Spleen (tissue), 11 donors: ENCODE measurements at regions not wholly inside any gene's neighbourhood (a gene's known extent, or its start where the extent isn't known, plus 50 kb on each side); places are given as distances from the start of the nearest gene placed in this dataset.

Source experiments
- DNase-seq: peaks from one replicate; pipeline ENCODE4 v3.0.0-alpha.2; 2020
- H3K27ac ChIP-seq, 8 donors: fragments of 200-600 bp; sonication (generic) in 7 of 8; 1 replicate in 4 of 8; 2 replicates in 4 of 8; pipeline versions ENCODE4 v1.5.0 to v1.8.0; 2016 to 2021; ENCODE audit warnings: inconsistent platforms in 4 of 8, mild to moderate bottlenecking in 4 of 8, moderate library complexity in 1 of 8
- H3K27me3 ChIP-seq, 7 donors: fragments of 200-600 bp; sonication (generic) in 6 of 7; replicated peaks in 1 of 7; 1 replicate in 4 of 7; 2 replicates in 3 of 7; pipeline versions ENCODE4 v1.5.0 to v1.8.0; 2016 to 2021; ENCODE audit warnings: inconsistent platforms in 3 of 7, mild to moderate bottlenecking in 1 of 7
- H3K36me3 ChIP-seq, 6 donors: fragments of 200-600 bp; sonication (generic) in 5 of 6; 1 replicate in 4 of 6; 2 replicates in 2 of 6; pipeline versions ENCODE4 v1.5.0 to v1.8.0; 2016 to 2021; ENCODE audit warnings: inconsistent platforms in 2 of 6
- H3K4me1 ChIP-seq, 6 donors: fragments of 200-600 bp; sonication (generic) in 5 of 6; 1 replicate in 3 of 6; 2 replicates in 3 of 6; pipeline versions ENCODE4 v1.5.0 to v1.8.0; 2016 to 2021; ENCODE audit warnings: inconsistent platforms in 3 of 6
- H3K4me3 ChIP-seq, 8 donors: fragments of 200-600 bp; sonication (generic) in 7 of 8; 1 replicate in 4 of 8; 2 replicates in 4 of 8; pipeline versions ENCODE4 v1.5.0 to v1.8.0; 2016 to 2021; ENCODE audit warnings: inconsistent platforms in 4 of 8, mild to moderate bottlenecking in 4 of 8, moderate library complexity in 2 of 8
- H3K9me3 ChIP-seq, 8 donors: fragments of 200-600 bp; sonication (generic) in 7 of 8; 1 replicate in 4 of 8; 2 replicates in 4 of 8; pipeline versions ENCODE4 v1.5.0 to v1.8.0; 2016 to 2021; ENCODE audit warnings: inconsistent platforms in 4 of 8
- CTCF ChIP-seq, 11 experiments: fragments of 200-600 bp in 7 of 11; fragments of 450-650 bp in 4 of 11; sonication (generic) in 4 of 11; IDR thresholded peaks in 8 of 11; conservative IDR thresholded peaks in 3 of 11; 1 replicate in 7 of 11; 2 replicates in 4 of 11; pipeline versions ENCODE4 v1.4.0 to v1.8.0; 2016 to 2021; ENCODE audit warnings: antibody characterized with exemption in 11 of 11, inconsistent platforms in 4 of 11, mild to moderate bottlenecking in 1 of 11
- POLR2A ChIP-seq, 3 donors: fragments of 450-650 bp; IDR thresholded peaks; one replicate each; pipeline ENCODE4 v1.5.1; 2017; ENCODE audit warnings: antibody characterized with exemption in 3 of 3, mild to moderate bottlenecking in 1 of 3
- POLR2AphosphoS5 ChIP-seq, 3 donors: sonication (generic); formaldehyde crosslinking; IDR thresholded peaks; one replicate each; pipeline ENCODE4 v1.5.1; 2017; ENCODE audit warnings: antibody characterized with exemption in 3 of 3
- WGBS, 5 donors: extraction: QIAGEN DNeasy Blood & Tissue Kit in 3 of 5; methylation state at CpG; one replicate each; pipeline versions ENCODE4 v1.1.5 to v1.1.7; 2013 to 2018; 5-methylcytosine and 5-hydroxymethylcytosine counted together
- intact Hi-C: fragments of 100-400 bp; cut with DNase I; formaldehyde crosslinking; loops from one replicate; pipeline ENCODE4 v1.15.0; 2023; ENCODE audit warnings: low total_unique reads
- donor health status: healthy with polysubstance abuse.
- donor health status: DM: no; HTN: no; CAD: no; lungs with moderate emphysema.
- donor health status: DM: no; HTN: no; CAD: no.
- donor health status: Bipolar disorder and iron deficiency.
- donor health status: healthy.
- donor health status: DM: no; HTN: no; CAD: no.
- donor health status: DM: yes; HTN: yes; CAD: no.

DNA sequence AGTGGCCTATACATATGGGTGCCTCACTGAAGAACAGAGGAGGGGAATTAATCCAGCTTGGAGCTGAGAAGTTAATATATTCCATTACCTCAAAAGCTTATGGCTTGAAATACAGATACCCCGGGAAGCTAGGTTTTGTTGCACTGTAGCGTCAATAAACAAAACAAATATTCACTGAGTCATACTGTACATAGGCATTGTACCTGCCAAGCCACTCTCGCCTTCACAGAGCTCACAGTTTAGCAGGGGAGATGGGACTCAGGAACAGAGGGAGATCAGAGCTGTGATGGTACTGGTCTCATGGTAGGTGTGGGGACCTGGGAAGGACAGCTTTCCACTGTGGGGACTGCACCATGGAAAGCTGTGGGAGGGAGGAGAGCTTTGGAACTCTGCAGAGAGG is 111.2 kb upstream of the ST6GAL2 start:
- no peaks in the 10 kb centered on the region for H3K36me3 ChIP-seq
- H3K27ac ChIP-seq, result no peak overlapping the region
- H3K27me3 ChIP-seq, result no peaks in the 10 kb centered on the region
- WGBS, 5 donors, result 56 to 90% (median 77%) methylated on average over 3 of the region's 3 CpGs
- intact Hi-C loops, result no loop called here
- no peaks in the 10 kb centered on the region for H3K4me1 ChIP-seq
- DNase-seq, result no peak
- no peak overlapping the region for H3K4me3 ChIP-seq
- TF ChIP-seq POLR2A (IDR thresholded peaks at IDR 0.05) (no peak), CTCF (IDR thresholded peaks at IDR 0.05 in 8 of 11, conservative IDR thresholded peaks at IDR 0.05 in 3 of 11) (no peak), POLR2AphosphoS5 (IDR thresholded peaks at IDR 0.05) (no peak)
- peaks cover 0 to 4% (median 0%) of the 10 kb centered on the region in 8 donors for H3K9me3 ChIP-seq

- peaks cover 0 to 2% (median 0%) of the 10 kb centered on the region in 8 donors for H3K9me3 ChIP-seq
- no peaks in the 10 kb centered on the region for H3K27me3 ChIP-seq
- H3K27ac ChIP-seq, result no peak overlapping the region
- no peak overlapping the region for H3K4me3 ChIP-seq
- no peak for TF ChIP-seq POLR2AphosphoS5 (IDR thresholded peaks at IDR 0.05)
- no peak for TF ChIP-seq POLR2A (IDR thresholded peaks at IDR 0.05)
- TF ChIP-seq CTCF (IDR thresholded peaks at IDR 0.05 in 8 of 11, conservative IDR thresholded peaks at IDR 0.05 in 3 of 11), result no peak
- DNase-seq, result no peak
- H3K36me3 ChIP-seq, result no peaks in the 10 kb centered on the region
- intact Hi-C loops, result no loop called here
- WGBS, 5 donors, result 32 to 85% (median 44%) methylated on average over 2 of the region's 2 CpGs
- H3K4me1 ChIP-seq, result no peaks in the 10 kb centered on the region
These were observed 115.1 kb upstream of the ST6GAL2 start for GRCh38 chr2:107001062-107001461.

GRCh38 chr2:107001551-107001950 is 115.6 kb upstream of the ST6GAL2 start:
- Histone ChIP-seq H3K27ac (no peak overlapping the region), H3K4me1 (no peaks in the 10 kb centered on the region), H3K9me3 (no peaks in the 10 kb centered on the region), H3K4me3 (no peak overlapping the region), H3K36me3 (no peaks in the 10 kb centered on the region), H3K27me3 (no peaks in the 10 kb centered on the region)
- intact Hi-C loops, result no loop called here
- no peak for DNase-seq
- no peak for TF ChIP-seq POLR2AphosphoS5 (IDR thresholded peaks at IDR 0.05)
- TF ChIP-seq CTCF (IDR thresholded peaks at IDR 0.05 in 8 of 11, conservative IDR thresholded peaks at IDR 0.05 in 3 of 11), result no peak
- no peak for TF ChIP-seq POLR2A (IDR thresholded peaks at IDR 0.05)
- 61 to 69% (median 65%) methylated on average over 5 of the region's 5 CpGs for WGBS, 5 donors

DNA sequence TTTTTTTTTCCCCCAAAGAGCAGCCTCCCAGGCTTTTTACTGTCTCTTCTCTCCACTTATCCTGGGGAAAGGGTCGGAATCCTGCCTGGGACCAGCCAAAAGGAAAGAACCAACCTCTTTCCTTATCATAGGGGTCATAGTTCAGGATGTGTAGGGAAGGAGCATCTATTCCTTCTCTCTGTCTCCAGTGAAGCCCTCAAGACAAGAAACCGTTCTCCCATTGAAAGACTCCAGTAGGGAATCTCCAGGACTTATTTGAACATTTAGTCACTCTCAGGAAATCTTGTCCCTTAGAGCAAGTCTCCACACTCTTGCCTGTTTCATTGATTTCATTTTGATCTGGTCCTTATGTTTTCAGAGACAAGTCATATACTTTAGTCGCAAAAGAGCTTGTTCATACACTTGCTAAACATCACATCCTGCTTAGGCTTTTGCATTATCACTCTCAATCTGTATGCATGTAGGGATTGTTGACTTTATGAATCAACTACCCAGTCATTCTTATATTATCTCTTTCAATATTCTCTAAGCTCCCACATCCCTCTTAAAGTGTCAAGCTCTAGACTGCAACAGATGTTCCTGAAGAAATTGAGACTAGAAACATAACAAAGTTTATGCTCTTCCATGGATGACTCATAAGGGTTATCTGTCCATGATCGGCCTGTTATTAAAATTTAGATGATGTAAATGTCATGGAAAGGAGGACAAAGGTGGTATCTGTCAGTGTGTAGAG is 116.2 kb upstream of the ST6GAL2 start:
- Histone ChIP-seq H3K36me3 (no peaks in the 10 kb centered on the region), H3K9me3 (no peaks in the 10 kb centered on the region), H3K4me1 (no peaks in the 10 kb centered on the region), H3K4me3 (no peak overlapping the region), H3K27me3 (no peaks in the 10 kb centered on the region), H3K27ac (no peak overlapping the region)
- WGBS, 5 donors, result 71 to 82% (median 81%) methylated on average over 4 of the region's 4 CpGs
- intact Hi-C loops, result no loop called here
- no peak for DNase-seq
- TF ChIP-seq POLR2AphosphoS5 (IDR thresholded peaks at IDR 0.05) (no peak), CTCF (IDR thresholded peaks at IDR 0.05 in 8 of 11, conservative IDR thresholded peaks at IDR 0.05 in 3 of 11) (no peak), POLR2A (IDR thresholded peaks at IDR 0.05) (no peak)
